ENCODE measurements at regions not wholly inside any gene's neighbourhood (a gene's known extent, or its start where the extent isn't known, plus 50 kb on each side); places are given as distances from the start of the nearest gene placed in this dataset.

DNA sequence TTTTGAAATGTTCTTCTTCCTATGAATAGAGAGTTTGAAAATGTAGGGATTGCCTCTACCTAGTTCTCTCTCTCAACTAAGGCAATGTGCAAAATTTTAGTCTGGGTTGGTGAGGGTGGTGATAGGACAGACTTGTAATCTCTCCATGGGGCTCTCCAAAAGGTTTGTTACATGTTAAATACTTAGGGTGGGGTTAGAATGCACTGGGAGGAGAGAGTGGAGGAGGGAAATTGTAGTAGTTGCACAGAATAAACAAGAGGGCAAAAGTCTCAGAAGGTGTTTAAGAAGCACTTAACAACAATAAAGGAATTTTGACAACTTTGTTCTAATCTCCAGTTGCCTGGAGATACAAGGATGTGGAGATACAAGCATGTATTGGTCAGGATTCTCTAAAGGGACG is 230.4 kb downstream of the NECTIN3 start:
- TF ChIP-seq, protein P1, sequence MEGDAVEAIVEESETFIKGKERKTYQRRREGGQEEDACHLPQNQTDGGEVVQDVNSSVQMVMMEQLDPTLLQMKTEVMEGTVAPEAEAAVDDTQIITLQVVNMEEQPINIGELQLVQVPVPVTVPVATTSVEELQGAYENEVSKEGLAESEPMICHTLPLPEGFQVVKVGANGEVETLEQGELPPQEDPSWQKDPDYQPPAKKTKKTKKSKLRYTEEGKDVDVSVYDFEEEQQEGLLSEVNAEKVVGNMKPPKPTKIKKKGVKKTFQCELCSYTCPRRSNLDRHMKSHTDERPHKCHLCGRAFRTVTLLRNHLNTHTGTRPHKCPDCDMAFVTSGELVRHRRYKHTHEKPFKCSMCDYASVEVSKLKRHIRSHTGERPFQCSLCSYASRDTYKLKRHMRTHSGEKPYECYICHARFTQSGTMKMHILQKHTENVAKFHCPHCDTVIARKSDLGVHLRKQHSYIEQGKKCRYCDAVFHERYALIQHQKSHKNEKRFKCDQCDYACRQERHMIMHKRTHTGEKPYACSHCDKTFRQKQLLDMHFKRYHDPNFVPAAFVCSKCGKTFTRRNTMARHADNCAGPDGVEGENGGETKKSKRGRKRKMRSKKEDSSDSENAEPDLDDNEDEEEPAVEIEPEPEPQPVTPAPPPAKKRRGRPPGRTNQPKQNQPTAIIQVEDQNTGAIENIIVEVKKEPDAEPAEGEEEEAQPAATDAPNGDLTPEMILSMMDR (optimal IDR thresholded peaks at IDR 0.05 in 1 of 3, IDR thresholded peaks at IDR 0.05 in 1 of 3, conservative IDR thresholded peaks at IDR 0.05 in 1 of 3; ENCODE audit: extremely low read depth in 1 of 3, insufficient read depth in 2 of 3, low read length in 3 of 3) = no peak
- TF ChIP-seq EZH2 (IDR thresholded peaks at IDR 0.05; ENCODE audit: low read length) = no peak
